K562 (cell line): ENCODE measurements at regions not wholly inside any gene's neighbourhood (a gene's known extent, or its start where the extent isn't known, plus 50 kb on each side); places are given as distances from the start of the nearest gene placed in this dataset.

Experiments used
- ARID1B ChIP-seq: fragments of 450-650 bp; IDR thresholded peaks from 2 replicates; pipeline ENCODE4 v1.6.1; 2016; ENCODE audit warnings: antibody characterized with exemption, mild to moderate bottlenecking, inconsistent platforms
- NCOA2 ChIP-seq, 2 experiments: fragments of 450-650 bp; IDR thresholded peaks; 2 replicates each; pipeline ENCODE4 v1.6.1; 2018; ENCODE audit warnings: mild to moderate bottlenecking in 2 of 2, moderate library complexity in 1 of 2; ENCODE audit not compliant: partially characterized antibody in 2 of 2
- NFIX ChIP-seq: fragments of 250-450 bp; sonication (Bioruptor Pico); IDR thresholded peaks from 2 replicates; pipeline ENCODE4 v1.4.0; 2020; ENCODE audit warnings: low read depth, mild to moderate bottlenecking, moderate library complexity
- PRMT5 ChIP-seq: sonication (generic); formaldehyde crosslinking; IDR thresholded peaks from 2 replicates; pipeline ENCODE4 v1.5.0; 2020; ENCODE audit warnings: missing genetic modification reagents
- RBM22 ChIP-seq: fragments of 200-400 bp; formaldehyde crosslinking; IDR thresholded peaks from 2 replicates; pipeline ENCODE4 v1.6.1; 2018; ENCODE audit warnings: low read length, low read depth; ENCODE audit not compliant: poor library complexity, severe bottlenecking
- SMAD2 ChIP-seq: fragments of 150-350 bp; IDR thresholded peaks from 2 replicates; pipeline ENCODE4 v1.6.1; 2014; ENCODE audit warnings: low read depth, mild to moderate bottlenecking, low read length
- ZBTB7A ChIP-seq: IDR thresholded peaks from 2 replicates; pipeline ENCODE4 v1.6.1; 2011; ENCODE audit warnings: low read depth, mild to moderate bottlenecking, low read length, moderate library complexity, borderline replicate concordance; ENCODE audit not compliant: control insufficient read depth
- ZFPM2 ChIP-seq: fragments of 250-450 bp; sonication (Bioruptor Pico); IDR thresholded peaks from 2 replicates; pipeline ENCODE4 v1.5.1; 2022; ENCODE audit warnings: mild to moderate bottlenecking
- TF ChIP-seq, protein P1 (sequence below): IDR thresholded peaks from 2 replicates; pipeline ENCODE4 v1.6.1; 2011; ENCODE audit not compliant: insufficient read length; ENCODE audit errors: extremely low read depth
- TF ChIP-seq, protein P2 (sequence below): fragments of 250-450 bp; sonication (Bioruptor Pico); IDR thresholded peaks from 2 replicates; pipeline ENCODE4 v1.5.0; 2020; ENCODE audit warnings: mild to moderate bottlenecking
- TF ChIP-seq, protein P3 (sequence below), 2 experiments: fragments of 450-650 bp; IDR thresholded peaks; 2 replicates each; pipeline ENCODE4 v1.6.1; 2016
- TF ChIP-seq, protein P4 (sequence below): fragments of 450-650 bp; formaldehyde crosslinking; IDR thresholded peaks from 2 replicates; pipeline ENCODE4 v1.4.0; 2020; ENCODE audit warnings: mild to moderate bottlenecking, moderate library complexity

DNA sequence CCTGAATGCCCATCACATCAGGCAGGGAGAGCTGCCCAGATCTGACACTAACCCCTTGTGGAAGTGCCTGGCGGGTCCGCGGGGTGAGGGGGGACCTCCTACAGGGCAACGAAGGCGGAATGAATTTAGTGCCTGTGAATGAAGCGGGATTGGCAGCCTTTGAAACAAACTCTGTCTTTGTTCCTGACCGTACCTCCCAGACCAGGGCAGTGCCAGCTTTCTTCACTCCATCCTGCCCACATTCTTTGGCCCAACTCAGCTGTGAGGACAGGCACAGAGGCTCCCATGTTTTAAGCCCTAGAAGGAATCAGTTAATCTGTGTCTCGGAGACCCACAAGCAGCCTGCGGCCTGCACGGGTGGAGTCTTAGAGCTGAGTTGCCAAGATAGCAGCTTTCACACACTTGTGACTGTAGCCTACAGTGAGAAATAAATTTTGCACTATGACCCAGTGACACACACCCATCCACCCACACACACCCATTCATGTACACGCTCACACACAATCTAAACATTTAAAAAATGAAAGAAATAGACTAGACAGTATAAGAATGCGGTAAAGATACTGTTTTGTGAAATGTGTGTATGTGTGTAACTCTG is 60.1 kb upstream of the USP24 start (continued):
- TF ChIP-seq NFIX (CRISPR knock-in tag) (no peak), ZFPM2 (CRISPR knock-in tag) (no peak), ZBTB7A (no peak), ARID1B (0 out of 2 replicates have a peak, but pooled peaks have one; percentile 27), NCOA2 (IDR thresholded peaks at IDR 0.05; ENCODE audit: partially characterized antibody in 2 of 2) (no peak), SMAD2 (no peak), RBM22 (no peak), PRMT5 (no peak)
- TF ChIP-seq, protein P1, sequence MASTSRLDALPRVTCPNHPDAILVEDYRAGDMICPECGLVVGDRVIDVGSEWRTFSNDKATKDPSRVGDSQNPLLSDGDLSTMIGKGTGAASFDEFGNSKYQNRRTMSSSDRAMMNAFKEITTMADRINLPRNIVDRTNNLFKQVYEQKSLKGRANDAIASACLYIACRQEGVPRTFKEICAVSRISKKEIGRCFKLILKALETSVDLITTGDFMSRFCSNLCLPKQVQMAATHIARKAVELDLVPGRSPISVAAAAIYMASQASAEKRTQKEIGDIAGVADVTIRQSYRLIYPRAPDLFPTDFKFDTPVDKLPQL, result no peak
- TF ChIP-seq, protein P2, sequence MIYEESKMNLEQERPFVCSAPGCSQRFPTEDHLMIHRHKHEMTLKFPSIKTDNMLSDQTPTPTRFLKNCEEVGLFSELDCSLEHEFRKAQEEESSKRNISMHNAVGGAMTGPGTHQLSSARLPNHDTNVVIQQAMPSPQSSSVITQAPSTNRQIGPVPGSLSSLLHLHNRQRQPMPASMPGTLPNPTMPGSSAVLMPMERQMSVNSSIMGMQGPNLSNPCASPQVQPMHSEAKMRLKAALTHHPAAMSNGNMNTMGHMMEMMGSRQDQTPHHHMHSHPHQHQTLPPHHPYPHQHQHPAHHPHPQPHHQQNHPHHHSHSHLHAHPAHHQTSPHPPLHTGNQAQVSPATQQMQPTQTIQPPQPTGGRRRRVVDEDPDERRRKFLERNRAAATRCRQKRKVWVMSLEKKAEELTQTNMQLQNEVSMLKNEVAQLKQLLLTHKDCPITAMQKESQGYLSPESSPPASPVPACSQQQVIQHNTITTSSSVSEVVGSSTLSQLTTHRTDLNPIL (CRISPR knock-in tag), result no peak
- TF ChIP-seq, protein P3, sequence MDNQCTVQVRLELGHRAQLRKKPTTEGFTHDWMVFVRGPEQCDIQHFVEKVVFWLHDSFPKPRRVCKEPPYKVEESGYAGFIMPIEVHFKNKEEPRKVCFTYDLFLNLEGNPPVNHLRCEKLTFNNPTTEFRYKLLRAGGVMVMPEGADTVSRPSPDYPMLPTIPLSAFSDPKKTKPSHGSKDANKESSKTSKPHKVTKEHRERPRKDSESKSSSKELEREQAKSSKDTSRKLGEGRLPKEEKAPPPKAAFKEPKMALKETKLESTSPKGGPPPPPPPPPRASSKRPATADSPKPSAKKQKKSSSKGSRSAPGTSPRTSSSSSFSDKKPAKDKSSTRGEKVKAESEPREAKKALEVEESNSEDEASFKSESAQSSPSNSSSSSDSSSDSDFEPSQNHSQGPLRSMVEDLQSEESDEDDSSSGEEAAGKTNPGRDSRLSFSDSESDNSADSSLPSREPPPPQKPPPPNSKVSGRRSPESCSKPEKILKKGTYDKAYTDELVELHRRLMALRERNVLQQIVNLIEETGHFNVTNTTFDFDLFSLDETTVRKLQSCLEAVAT (IDR thresholded peaks at IDR 0.05), result no peak
- TF ChIP-seq, protein P4, sequence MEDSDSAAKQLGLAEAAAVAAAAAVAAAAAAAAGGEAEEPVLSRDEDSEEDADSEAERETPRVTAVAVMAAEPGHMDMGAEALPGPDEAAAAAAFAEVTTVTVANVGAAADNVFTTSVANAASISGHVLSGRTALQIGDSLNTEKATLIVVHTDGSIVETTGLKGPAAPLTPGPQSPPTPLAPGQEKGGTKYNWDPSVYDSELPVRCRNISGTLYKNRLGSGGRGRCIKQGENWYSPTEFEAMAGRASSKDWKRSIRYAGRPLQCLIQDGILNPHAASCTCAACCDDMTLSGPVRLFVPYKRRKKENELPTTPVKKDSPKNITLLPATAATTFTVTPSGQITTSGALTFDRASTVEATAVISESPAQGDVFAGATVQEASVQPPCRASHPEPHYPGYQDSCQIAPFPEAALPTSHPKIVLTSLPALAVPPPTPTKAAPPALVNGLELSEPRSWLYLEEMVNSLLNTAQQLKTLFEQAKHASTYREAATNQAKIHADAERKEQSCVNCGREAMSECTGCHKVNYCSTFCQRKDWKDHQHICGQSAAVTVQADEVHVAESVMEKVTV, result no peak
